ENCODE measurements at regions not wholly inside any gene's neighbourhood (a gene's known extent, or its start where the extent isn't known, plus 50 kb on each side); places are given as distances from the start of the nearest gene placed in this dataset.

DNA sequence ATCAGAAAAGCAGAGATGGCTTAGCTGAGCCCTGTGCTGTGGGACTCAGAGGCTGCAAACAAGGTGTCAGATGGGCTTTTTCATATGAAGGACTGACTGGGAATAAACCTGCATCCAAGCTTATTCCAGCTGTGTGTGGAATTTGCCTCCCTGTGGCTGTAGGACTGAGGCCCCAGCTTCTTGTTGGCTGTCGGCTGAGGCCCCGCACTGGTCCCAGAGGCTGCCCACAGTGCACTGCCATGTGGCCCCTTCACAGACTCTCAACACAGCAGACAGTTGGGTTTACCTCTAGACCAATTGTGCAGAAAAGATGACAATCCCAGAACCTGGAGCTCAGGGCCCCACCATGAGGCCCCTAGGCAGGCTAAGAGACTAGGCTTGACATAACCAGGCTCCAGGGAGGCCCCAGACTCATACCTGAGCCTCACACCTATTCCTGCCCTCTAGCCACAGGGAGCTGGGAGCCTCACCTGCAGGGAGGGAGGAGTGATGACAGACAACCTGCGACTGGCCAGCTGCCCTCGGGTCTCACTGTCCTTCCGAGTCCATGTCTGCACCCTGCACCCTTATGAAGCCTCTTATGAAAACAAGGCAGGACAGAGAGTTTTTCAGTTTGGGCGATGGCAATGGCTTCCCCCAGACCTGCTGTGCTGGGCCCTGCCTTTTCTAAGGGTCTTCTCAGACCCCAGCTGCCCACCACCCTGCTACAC lies 615.5 kb downstream of the NPHP4 start:
- no peak for DNase-seq (ENCODE audit: low spot score)
- Histone ChIP-seq H3K27ac (no peak overlapping the region), H3K4me3 (no peak overlapping the region)
- TF ChIP-seq, protein P1, sequence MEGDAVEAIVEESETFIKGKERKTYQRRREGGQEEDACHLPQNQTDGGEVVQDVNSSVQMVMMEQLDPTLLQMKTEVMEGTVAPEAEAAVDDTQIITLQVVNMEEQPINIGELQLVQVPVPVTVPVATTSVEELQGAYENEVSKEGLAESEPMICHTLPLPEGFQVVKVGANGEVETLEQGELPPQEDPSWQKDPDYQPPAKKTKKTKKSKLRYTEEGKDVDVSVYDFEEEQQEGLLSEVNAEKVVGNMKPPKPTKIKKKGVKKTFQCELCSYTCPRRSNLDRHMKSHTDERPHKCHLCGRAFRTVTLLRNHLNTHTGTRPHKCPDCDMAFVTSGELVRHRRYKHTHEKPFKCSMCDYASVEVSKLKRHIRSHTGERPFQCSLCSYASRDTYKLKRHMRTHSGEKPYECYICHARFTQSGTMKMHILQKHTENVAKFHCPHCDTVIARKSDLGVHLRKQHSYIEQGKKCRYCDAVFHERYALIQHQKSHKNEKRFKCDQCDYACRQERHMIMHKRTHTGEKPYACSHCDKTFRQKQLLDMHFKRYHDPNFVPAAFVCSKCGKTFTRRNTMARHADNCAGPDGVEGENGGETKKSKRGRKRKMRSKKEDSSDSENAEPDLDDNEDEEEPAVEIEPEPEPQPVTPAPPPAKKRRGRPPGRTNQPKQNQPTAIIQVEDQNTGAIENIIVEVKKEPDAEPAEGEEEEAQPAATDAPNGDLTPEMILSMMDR (IDR thresholded peaks at IDR 0.05) = no peak

DNA sequence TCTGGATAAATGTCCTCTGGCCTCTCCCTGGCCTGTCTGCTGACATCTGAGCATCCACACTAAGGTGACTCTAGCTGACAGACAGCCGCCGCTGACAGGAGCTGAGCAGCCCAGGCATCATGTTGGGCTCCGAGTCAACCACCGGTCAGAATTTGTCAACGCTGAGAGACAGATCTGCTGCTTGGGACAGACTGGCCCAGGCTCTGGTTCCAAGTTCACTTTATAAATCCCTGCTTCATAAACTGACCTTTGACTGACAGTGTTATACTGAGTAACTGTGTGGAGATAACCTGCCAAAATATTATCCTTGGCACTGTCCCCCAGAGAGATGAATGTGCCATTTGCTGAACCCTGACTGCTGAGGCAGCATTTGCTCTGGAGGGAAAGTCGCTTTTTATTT lies 616.7 kb downstream of the NPHP4 start:
- TF ChIP-seq, protein P1 (IDR thresholded peaks at IDR 0.05) = no peak
- no peak for DNase-seq (ENCODE audit: low spot score)

GRCh38 chr1:5374192-5374591 lies 618.0 kb downstream of the NPHP4 start:
- H3K27ac ChIP-seq = no peak overlapping the region
- TF ChIP-seq, protein P1 (IDR thresholded peaks at IDR 0.05) = no peak
- H3K4me3 ChIP-seq = no peak overlapping the region
- DNase-seq (ENCODE audit: low spot score) = no peak

More for the DNA sequence above, 616.7 kb downstream of the NPHP4 start:
- Histone ChIP-seq H3K4me3 (no peak overlapping the region), H3K27ac (no peak overlapping the region)

GRCh38 chr1:5373281-5373680 lies 618.9 kb downstream of the NPHP4 start:
- Histone ChIP-seq H3K4me3 (no peak overlapping the region), H3K27ac (no peak overlapping the region)

GRCh38 chr1:5371270-5371669 lies 621.0 kb downstream of the NPHP4 start:
- Histone ChIP-seq H3K4me3 (no peak overlapping the region), H3K27ac (no peak overlapping the region)
- no peak for DNase-seq (ENCODE audit: low spot score)
- TF ChIP-seq, protein P1 (IDR thresholded peaks at IDR 0.05) = no peak

More at GRCh38 chr1:5373281-5373680, 618.9 kb downstream of the NPHP4 start:
- no peak for DNase-seq (ENCODE audit: low spot score)
- TF ChIP-seq, protein P1 (IDR thresholded peaks at IDR 0.05) = no peak

DNA sequence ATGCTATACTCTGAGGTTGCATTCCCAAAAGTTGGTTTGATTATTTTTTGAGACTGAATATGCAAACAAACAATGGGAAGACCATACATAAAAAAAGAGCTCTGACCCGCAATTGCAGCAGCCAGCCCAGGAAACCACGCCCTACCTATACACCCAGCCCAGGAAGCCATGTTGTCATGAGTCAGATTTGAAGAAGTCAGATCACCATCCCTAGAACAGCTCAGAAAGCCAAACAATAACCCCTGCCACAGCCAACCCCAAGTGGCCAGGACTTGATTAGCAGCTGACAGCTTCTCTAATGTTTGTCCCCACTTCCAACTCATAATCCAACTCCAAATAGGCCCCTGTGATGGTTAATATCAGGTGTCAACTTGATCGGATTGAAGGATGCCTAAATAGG lies 621.9 kb downstream of the NPHP4 start:
- TF ChIP-seq, protein P1 (IDR thresholded peaks at IDR 0.05) = no peak
- no peak for DNase-seq (ENCODE audit: low spot score)
- Histone ChIP-seq H3K4me3 (no peak overlapping the region), H3K27ac (no peak overlapping the region)

DNA sequence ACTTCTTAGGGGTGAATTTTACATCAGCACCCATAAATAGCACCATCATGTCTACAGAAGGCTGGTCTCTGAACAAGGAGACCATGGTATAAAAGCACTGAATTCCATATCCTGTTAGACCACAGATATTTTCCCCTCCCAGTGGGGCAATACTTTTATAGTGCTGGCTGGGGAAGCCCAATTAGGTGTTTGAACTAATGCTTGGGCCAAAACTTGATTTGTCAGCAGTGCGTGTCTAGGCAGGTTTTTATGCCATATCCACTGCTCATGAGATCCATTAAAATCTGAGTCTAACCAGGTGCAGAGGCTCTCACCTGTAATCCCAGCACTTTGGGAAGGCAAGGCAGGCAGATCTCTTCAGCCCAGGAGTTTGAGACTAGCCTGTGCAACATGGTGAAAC lies 623.0 kb downstream of the NPHP4 start:
- DNase-seq (ENCODE audit: low spot score) = no peak
- Histone ChIP-seq H3K27ac (no peak overlapping the region), H3K4me3 (no peak overlapping the region)
- TF ChIP-seq, protein P1 (IDR thresholded peaks at IDR 0.05) = no peak
